HEK293 (cell line): ENCODE measurements at regions not wholly inside any gene's neighbourhood (a gene's known extent, or its start where the extent isn't known, plus 50 kb on each side); places are given as distances from the start of the nearest gene placed in this dataset.

Source experiments
- EGR2 ChIP-seq: fragments of 450-650 bp; formaldehyde crosslinking; IDR thresholded peaks from 2 replicates; pipeline ENCODE4 v1.5.1; 2016; ENCODE audit warnings: low read depth, missing biosample characterization, missing genetic modification characterization
- ELK4 ChIP-seq: IDR thresholded peaks from 2 replicates; pipeline ENCODE4 v1.6.1; 2011; ENCODE audit warnings: mild to moderate bottlenecking, low read depth, low read length, borderline replicate concordance
- HOXA7 ChIP-seq: sonication (generic); formaldehyde crosslinking; IDR thresholded peaks from 2 replicates; pipeline ENCODE4 v1.8.1; 2022; ENCODE audit warnings: missing genetic modification reagents, borderline replicate concordance
- KLF7 ChIP-seq: fragments of 450-650 bp; formaldehyde crosslinking; IDR thresholded peaks from 2 replicates; pipeline ENCODE4 v1.5.1; 2016; ENCODE audit warnings: missing biosample characterization, missing genetic modification characterization, borderline replicate concordance
- PRDM10 ChIP-seq: fragments of 450-650 bp; formaldehyde crosslinking; IDR thresholded peaks from 2 replicates; pipeline ENCODE4 v1.5.1; 2016; ENCODE audit warnings: missing biosample characterization, missing genetic modification characterization
- REST ChIP-seq: fragments of 450-650 bp; formaldehyde crosslinking; IDR thresholded peaks from 2 replicates; pipeline ENCODE4 v1.5.1; 2016; ENCODE audit warnings: missing biosample characterization, missing genetic modification characterization
- ZBTB1 ChIP-seq: fragments of 450-650 bp; formaldehyde crosslinking; IDR thresholded peaks from 2 replicates; pipeline ENCODE4 v1.5.1; 2016; ENCODE audit warnings: missing biosample characterization, missing genetic modification characterization
- ZNF169 ChIP-seq: fragments of 450-650 bp; formaldehyde crosslinking; IDR thresholded peaks from 2 replicates; pipeline ENCODE4 v1.5.1; 2016; ENCODE audit warnings: missing biosample characterization, missing genetic modification characterization
- ZNF23 ChIP-seq: fragments of 450-650 bp; formaldehyde crosslinking; IDR thresholded peaks from 2 replicates; pipeline ENCODE4 v1.5.1; 2016; ENCODE audit warnings: missing biosample characterization, missing genetic modification characterization, borderline replicate concordance
- ZNF555 ChIP-seq: fragments of 450-650 bp; formaldehyde crosslinking; conservative IDR thresholded peaks from 2 replicates; pipeline ENCODE4 v1.5.1; 2017; ENCODE audit warnings: missing biosample characterization, mild to moderate bottlenecking, missing genetic modification characterization, inconsistent platforms
- ZNF560 ChIP-seq: fragments of 450-650 bp; formaldehyde crosslinking; IDR thresholded peaks from 2 replicates; pipeline ENCODE4 v1.5.1; 2017; ENCODE audit warnings: missing biosample characterization, missing genetic modification characterization, borderline replicate concordance
- ZNF585B ChIP-seq: fragments of 450-650 bp; formaldehyde crosslinking; IDR thresholded peaks from 2 replicates; pipeline ENCODE4 v1.5.1; 2016; ENCODE audit warnings: missing biosample characterization, missing genetic modification characterization
- TF ChIP-seq, protein P1 (sequence below): fragments of 450-650 bp; formaldehyde crosslinking; IDR thresholded peaks from 2 replicates; pipeline ENCODE4 v1.5.1; 2016; ENCODE audit warnings: missing biosample characterization, missing genetic modification characterization

GRCh38 chr5:119301210-119301609, 54.6 kb upstream of the TNFAIP8 start:
- TF ChIP-seq EGR2 (no peak), ZNF23 (tag by site-specific recombination) (no peak), REST (tag by site-specific recombination) (no peak), KLF7 (tag by site-specific recombination) (no peak), ZBTB1 (tag by site-specific recombination) (no peak), ZNF585B (tag by site-specific recombination) (no peak), ZNF560 (no peak), ZNF555 (tag by site-specific recombination) (no peak), HOXA7 (CRISPR knock-in tag) (no peak), ZNF169 (tag by site-specific recombination) (no peak), PRDM10 (no peak), ELK4 (no peak)
- TF ChIP-seq, protein P1, sequence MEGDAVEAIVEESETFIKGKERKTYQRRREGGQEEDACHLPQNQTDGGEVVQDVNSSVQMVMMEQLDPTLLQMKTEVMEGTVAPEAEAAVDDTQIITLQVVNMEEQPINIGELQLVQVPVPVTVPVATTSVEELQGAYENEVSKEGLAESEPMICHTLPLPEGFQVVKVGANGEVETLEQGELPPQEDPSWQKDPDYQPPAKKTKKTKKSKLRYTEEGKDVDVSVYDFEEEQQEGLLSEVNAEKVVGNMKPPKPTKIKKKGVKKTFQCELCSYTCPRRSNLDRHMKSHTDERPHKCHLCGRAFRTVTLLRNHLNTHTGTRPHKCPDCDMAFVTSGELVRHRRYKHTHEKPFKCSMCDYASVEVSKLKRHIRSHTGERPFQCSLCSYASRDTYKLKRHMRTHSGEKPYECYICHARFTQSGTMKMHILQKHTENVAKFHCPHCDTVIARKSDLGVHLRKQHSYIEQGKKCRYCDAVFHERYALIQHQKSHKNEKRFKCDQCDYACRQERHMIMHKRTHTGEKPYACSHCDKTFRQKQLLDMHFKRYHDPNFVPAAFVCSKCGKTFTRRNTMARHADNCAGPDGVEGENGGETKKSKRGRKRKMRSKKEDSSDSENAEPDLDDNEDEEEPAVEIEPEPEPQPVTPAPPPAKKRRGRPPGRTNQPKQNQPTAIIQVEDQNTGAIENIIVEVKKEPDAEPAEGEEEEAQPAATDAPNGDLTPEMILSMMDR (tag by site-specific recombination), result no peak
